Skeletal muscle satellite cell (primary cell): ENCODE measurements at regions not wholly inside any gene's neighbourhood (a gene's known extent, or its start where the extent isn't known, plus 50 kb on each side); places are given as distances from the start of the nearest gene placed in this dataset.
"Not testable (repeated sequence)": the region's sequence is repeated elsewhere in the genome, so short reads cannot be mapped to it uniquely, and the experiment has no call there.

Source experiments
- H3K27me3 ChIP-seq: 2 replicates; pipeline ENCODE4 v1.7.0; 2013; ENCODE audit warnings: low read length; ENCODE audit not compliant: control insufficient read depth, insufficient read depth
- H3K36me3 ChIP-seq: 2 replicates; pipeline ENCODE4 v1.7.0; 2013; ENCODE audit warnings: mild to moderate bottlenecking, control low read depth, low read length; ENCODE audit not compliant: insufficient read depth
- H3K4me1 ChIP-seq: 2 replicates; pipeline ENCODE4 v1.7.0; 2013; ENCODE audit warnings: low read length; ENCODE audit not compliant: control insufficient read depth, insufficient read depth
- H3K4me2 ChIP-seq: 2 replicates; pipeline ENCODE4 v1.7.0; 2013; ENCODE audit warnings: mild to moderate bottlenecking, low read length
- H3K4me3 ChIP-seq: 2 replicates; pipeline ENCODE4 v1.7.0; 2013; ENCODE audit warnings: low read length
- H3K9ac ChIP-seq: 2 replicates; pipeline ENCODE4 v1.7.0; 2013; ENCODE audit warnings: mild to moderate bottlenecking, low read depth, low read length, moderate library complexity
- H3K9me3 ChIP-seq: replicated peaks from 2 replicates; pipeline ENCODE4 v1.7.0; 2013; ENCODE audit warnings: mild to moderate bottlenecking, control low read depth, low read length

DNA sequence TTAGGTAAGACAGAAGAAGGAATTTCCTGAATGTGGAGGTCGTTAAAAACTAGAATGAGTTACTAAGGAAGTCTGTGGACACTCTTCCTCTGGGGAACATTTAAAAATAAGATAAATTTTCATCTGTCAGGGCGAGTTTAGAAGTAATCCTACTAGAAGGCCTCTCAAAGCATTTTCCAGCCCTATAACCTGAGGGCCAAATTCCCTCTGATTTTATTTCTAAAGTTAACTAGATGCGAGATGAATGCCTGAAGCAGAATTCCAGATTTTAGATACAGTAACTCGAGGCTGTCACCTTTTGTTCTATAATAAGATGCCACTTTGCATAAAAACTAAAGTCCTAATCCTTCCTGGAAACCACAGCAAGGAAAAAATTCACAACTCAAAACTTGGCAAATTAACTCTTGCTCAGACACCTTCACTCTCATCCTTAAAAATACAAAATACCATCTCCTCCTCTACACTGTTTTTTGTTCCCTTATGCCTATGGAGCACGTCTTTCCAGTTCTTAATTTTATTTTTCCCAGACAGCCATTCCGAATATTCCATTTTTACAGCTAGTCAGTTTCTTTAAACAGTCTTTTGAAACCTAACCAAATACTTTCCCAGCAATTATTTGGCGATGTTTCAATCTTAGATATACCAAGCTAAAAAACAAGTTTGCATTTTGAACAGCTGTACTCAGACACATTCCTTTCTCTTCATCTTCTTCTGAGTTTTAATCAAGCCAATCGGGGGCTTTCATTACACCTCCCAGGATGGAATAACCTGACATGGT is 420.7 kb upstream of the NFE2L3 start:
- H3K4me1 ChIP-seq = no peaks in the 10 kb centered on the region
- H3K9ac ChIP-seq = no peak overlapping the region
- H3K4me3 ChIP-seq = no peak overlapping the region
- H3K27me3 ChIP-seq = peaks cover 9% of the 10 kb centered on the region
- H3K4me2 ChIP-seq = no peak overlapping the region
- no peaks in the 10 kb centered on the region for H3K9me3 ChIP-seq
- H3K36me3 ChIP-seq = no peaks in the 10 kb centered on the region

DNA sequence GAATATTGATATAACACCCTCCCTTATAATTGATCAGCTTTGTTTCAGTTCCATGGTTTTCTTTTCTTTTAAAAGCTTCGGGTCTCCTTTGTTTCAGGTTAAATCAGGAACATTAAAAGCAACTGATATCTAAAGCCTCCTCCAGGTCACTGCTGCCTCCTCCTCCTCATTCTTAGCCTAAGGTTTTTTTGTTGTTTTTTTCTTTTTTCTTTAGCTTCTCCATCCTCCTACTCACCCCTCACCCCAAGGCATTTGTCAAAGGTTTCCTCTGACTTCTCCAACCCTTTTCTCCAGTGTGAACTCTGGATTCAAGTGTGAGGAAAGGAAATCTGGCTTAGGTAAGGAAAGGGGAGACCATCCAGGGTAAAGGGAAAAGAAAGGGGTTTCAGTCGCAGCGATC is 420.2 kb upstream of the NFE2L3 start:
- Histone ChIP-seq H3K9ac (no peak overlapping the region), H3K9me3 (no peaks in the 10 kb centered on the region), H3K36me3 (no peaks in the 10 kb centered on the region), H3K4me1 (no peaks in the 10 kb centered on the region), H3K4me2 (no peak overlapping the region), H3K4me3 (no peak overlapping the region), H3K27me3 (peaks cover 9% of the 10 kb centered on the region)

DNA sequence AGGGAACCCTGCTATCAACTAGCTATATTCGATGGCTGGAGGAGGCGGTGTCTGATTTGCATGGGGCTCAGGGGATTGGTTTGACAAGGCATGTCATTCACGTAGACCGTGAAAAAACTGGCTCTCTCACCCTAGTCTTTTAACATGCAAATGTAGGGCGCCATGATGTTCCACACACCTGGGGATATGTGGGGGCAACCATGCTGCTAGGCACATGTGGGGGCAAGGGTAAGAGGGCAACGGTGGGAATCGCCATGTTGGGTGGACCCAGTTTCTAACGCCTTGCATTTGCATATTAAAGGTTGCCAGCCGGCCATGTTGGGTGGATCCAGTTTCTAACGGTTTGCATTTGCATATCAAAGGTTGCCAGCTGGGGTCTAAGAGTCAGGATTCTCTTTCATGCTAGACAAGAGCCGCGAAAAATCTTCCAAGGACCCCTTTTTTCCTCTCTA is 419.2 kb upstream of the NFE2L3 start:
- H3K27me3 ChIP-seq = peaks cover 9% of the 10 kb centered on the region
- no peaks in the 10 kb centered on the region for H3K9me3 ChIP-seq
- H3K4me1 ChIP-seq = no peaks in the 10 kb centered on the region
- H3K4me3 ChIP-seq = no peak overlapping the region
- H3K4me2 ChIP-seq = no peak overlapping the region
- H3K9ac ChIP-seq = no peak overlapping the region
- H3K36me3 ChIP-seq = no peaks in the 10 kb centered on the region

DNA sequence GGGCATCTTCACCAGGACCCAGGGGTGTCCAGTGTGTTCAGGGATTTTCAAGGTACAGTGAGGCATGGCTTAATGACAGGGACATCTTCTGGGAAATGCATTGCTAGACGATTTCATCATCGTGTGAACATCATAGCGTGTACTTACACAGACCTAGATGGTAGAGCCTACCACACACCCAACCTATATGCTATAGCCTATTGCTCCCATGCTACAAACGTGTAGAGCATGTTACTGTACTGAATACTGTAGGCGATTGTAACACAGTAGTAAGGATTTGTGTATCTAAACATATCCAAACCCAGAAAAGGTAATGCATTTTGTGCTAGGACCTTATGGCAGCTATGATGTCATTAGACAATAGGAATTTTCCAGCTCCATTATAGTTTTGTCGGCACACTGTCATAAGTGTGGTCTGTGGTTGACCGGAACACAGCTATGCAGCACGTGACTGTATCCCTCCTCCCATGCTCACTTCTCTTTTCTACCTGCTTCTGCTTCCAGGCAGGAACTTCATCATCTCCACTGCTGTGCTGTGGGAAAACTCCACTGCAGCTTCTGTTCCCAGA is 416.2 kb upstream of the NFE2L3 start:
- H3K9me3 ChIP-seq = no peaks in the 10 kb centered on the region
- H3K4me3 ChIP-seq = no peak overlapping the region
- H3K9ac ChIP-seq = no peak overlapping the region
- H3K36me3 ChIP-seq = no peaks in the 10 kb centered on the region
- H3K4me1 ChIP-seq = no peaks in the 10 kb centered on the region
- peaks cover 3% of the 10 kb centered on the region for H3K27me3 ChIP-seq
- no peak overlapping the region for H3K4me2 ChIP-seq

DNA sequence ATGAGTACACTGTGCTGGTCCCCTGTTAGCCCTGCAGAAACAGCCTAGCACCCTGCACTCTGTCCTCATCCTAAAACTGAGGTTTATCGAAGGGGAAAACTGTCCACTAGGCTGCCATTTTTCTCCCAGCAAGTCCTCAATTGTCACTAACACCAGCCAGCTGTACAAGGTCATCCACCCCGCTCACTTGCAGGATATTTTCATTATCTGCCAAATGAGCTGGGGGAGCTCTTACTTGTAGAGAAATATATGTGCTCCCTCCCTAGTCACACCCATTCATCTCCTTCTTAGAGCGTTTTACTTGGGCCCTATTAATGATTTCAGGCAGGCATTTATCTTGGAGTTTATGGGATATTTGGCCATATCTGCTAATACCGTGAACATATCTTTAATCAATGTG is 413.5 kb upstream of the NFE2L3 start:
- H3K4me1 ChIP-seq = no peaks in the 10 kb centered on the region
- no peak overlapping the region for H3K9ac ChIP-seq
- H3K27me3 ChIP-seq = peaks cover 3% of the 10 kb centered on the region
- H3K4me2 ChIP-seq = no peak overlapping the region
- H3K4me3 ChIP-seq = no peak overlapping the region
- H3K9me3 ChIP-seq = no peaks in the 10 kb centered on the region
- H3K36me3 ChIP-seq = no peaks in the 10 kb centered on the region

DNA sequence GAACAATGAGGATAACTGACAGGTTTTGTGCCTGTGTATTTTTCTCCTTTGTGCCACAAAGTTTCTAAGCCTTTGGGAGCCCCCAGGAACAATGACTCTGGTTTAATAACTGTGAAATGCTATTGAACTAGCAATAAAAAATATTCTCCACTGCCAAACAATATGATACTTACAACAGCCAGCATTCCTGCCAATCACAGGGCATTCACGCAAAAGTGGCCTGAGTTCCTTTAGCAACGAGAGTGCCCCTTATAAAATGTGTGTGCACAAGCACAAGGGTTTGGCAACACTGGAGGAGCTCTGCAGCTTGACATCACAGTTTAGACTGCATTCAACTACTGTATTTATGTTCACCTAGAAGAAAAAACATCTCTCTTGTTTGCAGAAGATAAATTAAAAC is 412.9 kb upstream of the NFE2L3 start:
- no peaks in the 10 kb centered on the region for H3K4me1 ChIP-seq
- no peaks in the 10 kb centered on the region for H3K9me3 ChIP-seq
- no peak overlapping the region for H3K4me3 ChIP-seq
- no peak overlapping the region for H3K9ac ChIP-seq
- peaks cover under 1% of the 10 kb centered on the region for H3K27me3 ChIP-seq
- no peak overlapping the region for H3K4me2 ChIP-seq
- no peaks in the 10 kb centered on the region for H3K36me3 ChIP-seq

DNA sequence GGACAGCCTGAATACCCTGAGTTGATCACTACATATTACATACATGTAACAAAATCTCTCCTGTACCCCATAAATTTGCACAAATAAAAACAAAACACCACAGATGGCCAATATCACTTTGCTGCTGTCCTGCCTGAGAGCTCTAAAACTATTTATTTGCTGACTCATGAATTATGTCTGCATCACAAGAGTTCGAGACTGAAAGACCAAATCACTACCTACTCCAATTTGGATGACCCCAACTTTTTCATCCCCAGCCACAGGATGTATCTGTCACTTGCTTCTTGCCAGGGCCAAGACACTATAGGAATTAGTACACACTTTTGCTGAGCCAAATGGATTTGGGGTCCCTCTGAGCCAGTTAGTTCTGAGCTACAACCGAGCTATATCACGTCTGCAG is 409.7 kb upstream of the NFE2L3 start:
- Histone ChIP-seq H3K27me3 (no peaks in the 10 kb centered on the region), H3K4me3 (no peak overlapping the region), H3K4me2 (no peak overlapping the region), H3K36me3 (no peaks in the 10 kb centered on the region), H3K9me3 (no peaks in the 10 kb centered on the region), H3K9ac (no peak overlapping the region), H3K4me1 (no peaks in the 10 kb centered on the region)

DNA sequence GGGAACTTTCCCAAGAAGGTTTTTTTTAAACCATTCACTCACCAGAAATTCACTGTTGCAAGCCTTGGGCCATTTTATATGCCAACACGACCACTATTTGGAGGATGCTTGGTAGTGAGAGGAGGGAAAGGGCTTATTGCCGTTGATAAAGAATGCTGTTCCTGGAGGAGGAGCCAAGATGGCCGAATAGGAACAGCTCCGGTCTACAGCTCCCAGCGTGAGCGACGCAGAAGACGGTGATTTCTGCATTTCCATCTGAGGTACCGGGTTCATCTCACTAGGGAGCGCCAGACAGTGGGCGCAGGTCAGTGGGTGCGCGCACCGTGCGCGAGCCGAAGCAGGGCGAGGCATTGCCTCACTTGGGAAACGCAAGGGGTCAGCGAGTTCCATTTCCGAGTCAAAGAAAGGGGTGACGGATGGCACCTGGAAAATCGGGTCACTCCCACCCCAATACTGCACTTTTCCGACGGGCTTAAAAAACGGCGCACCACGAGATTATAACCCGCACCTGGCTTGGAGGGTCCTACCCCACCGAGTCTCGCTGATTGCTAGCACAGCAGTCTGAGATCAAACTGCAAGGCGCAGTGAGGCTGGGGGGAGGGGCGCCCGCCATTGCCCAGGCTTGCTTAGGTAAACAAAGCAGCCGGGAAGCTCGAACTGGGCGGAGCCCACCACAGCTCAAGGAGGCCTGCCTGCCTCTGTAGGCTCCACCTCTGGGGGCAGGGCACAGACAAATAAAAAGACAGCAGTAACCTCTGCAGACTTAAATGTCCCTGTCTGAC is 408.1 kb upstream of the NFE2L3 start:
- H3K4me1 ChIP-seq, H3K9me3 ChIP-seq, H3K4me3 ChIP-seq, H3K4me2 ChIP-seq, H3K27me3 ChIP-seq, H3K36me3 ChIP-seq, H3K9ac ChIP-seq: not testable (repeated sequence)

DNA sequence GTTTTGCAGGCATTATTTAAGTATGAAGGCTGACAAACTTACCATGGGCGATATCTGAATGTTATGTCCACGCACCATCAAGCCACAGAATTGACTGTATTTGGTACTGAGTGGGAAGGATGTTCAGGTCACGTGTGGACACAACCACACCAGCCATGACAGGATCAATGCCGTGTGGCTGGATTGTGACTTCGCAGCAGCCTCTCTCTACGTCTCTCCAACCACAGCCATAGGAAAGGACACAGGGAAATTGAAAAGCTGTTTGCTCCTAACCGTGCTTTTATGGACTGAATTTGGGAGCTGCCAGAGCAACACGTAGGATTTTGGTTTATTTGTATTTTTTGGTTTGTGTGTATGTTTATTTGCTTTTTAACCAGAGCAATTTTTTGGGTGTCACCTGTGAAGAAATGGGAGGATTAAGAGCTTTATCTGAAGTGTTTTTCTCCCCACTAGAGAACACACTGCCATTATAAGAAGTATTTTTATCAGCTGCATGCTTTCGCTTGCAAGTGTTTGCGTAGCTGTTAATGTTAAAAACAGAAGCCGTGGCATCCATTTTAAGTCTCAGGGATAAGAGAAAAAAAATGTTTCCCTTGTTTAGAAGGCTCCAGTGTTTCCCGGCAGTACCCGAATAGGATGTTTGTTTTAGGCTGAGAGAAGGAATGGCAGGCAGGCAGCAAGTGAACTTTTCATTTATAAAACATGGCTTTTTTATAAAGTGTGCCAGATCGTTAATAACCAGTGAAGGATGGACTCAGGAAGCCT is 401.1 kb upstream of the NFE2L3 start:
- Histone ChIP-seq H3K4me1 (no peaks in the 10 kb centered on the region), H3K36me3 (no peaks in the 10 kb centered on the region), H3K4me3 (no peak overlapping the region), H3K27me3 (no peaks in the 10 kb centered on the region), H3K9ac (no peak overlapping the region), H3K9me3 (no peaks in the 10 kb centered on the region), H3K4me2 (no peak overlapping the region)

DNA sequence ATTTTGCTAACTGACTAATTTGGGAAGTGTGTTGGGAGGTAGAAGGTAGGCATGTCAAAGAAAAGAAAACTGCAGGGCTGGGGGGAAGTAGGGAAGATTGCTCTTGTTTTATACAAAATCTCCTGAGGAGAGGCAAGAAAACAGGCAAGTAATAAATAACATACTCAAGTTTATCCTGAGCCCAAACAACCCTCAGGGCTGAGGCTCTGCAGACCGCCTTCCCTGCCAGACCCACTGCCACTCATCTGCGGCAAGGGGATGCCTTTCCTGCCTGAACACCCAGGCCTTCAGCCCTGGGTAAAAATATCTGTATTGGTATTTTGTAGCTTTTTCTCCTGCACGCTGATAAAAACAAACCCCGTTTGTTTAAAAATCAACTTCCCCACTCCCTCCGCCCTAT is 399.8 kb upstream of the NFE2L3 start:
- Histone ChIP-seq H3K4me3 (no peak overlapping the region), H3K36me3 (no peaks in the 10 kb centered on the region), H3K9ac (no peak overlapping the region), H3K27me3 (no peaks in the 10 kb centered on the region), H3K4me1 (no peaks in the 10 kb centered on the region), H3K9me3 (no peaks in the 10 kb centered on the region), H3K4me2 (no peak overlapping the region)
